CD4-positive, alpha-beta T cell treated with Interleukin-15 for 4 hours (primary cell): ENCODE measurements at regions not wholly inside any gene's neighbourhood (a gene's known extent, or its start where the extent isn't known, plus 50 kb on each side); places are given as distances from the start of the nearest gene placed in this dataset.
A peak's percentile ranks its signal among the peaks of the same experiment; 100 is the strongest.
"Not testable (repeated sequence)": the region's sequence is repeated elsewhere in the genome, so short reads cannot be mapped to it uniquely, and the experiment has no call there.

Source experiments
- DNase-seq: peaks from one replicate; pipeline ENCODE4 v3.0.0-alpha.2; 2020; ENCODE audit warnings: low spot score

GRCh38 chr22:25458631-25459030, 105.8 kb upstream of the GRK3 start:
- DNase-seq: not testable (repeated sequence)

- not testable (repeated sequence) for DNase-seq
Observed at GRCh38 chr22:25460682-25461081, 103.8 kb upstream of the GRK3 start.

- DNase-seq: no peak
Observed at GRCh38 chr22:25461301-25461700, 103.2 kb upstream of the GRK3 start.

- peak; percentile 69 for DNase-seq
Observed at GRCh38 chr22:25462474-25463346, 101.8 kb upstream of the GRK3 start.

DNA sequence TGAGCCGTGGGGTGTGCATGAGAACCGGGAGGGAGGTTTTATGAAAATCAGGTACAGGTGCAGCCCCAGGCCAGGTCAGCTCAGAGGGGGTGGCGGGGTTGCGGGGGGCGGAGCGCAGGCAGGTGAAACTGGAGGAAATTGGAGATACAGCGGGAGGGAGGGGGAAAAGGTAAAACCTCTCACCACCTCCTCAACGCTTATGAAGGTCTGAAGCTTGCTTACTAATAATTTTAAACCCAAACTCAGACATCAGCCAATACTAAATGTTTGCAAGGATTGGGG, 101.2 kb upstream of the GRK3 start:
- DNase-seq: not testable (repeated sequence)

DNA sequence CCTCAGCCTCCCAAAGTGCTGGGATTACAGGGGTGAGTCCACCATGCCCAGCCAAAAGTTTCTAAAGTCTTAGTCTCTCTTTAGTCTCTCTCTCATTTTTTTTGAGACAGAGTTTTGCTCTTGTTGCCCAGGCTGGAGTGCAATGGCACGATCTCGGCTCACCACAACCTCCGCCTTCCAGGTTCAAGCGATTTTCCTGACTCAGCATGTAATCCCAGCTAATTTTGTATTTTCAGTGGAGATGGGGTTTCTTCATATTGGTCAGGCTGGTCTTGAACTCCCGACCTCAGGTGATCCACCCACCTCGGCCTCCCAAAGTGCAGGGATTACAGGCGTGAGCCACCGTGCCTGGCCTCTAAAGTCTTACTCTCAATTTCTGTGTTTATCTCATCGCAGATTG, 100.1 kb upstream of the GRK3 start:
- not testable (repeated sequence) for DNase-seq

DNA sequence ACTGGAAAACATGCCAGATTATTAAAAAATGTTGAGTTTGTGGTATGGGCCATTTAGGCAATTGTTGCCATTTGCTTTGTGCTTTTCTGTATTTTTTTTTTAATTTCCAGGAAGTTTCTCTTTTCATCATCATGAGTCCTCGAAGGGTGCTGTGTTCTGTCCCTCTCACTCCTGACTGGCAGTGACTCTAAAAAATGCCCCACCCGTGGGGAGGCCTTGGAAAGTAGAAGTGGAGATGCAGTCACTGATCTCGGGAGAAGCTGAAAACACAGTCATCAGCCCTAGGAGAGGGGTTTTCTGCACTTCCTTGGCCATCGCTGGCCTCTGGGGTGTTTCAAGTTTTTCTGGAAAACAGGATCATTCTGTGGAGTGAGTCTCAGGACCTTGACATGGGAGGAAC, 98.5 kb upstream of the GRK3 start:
- no peak for DNase-seq

DNA sequence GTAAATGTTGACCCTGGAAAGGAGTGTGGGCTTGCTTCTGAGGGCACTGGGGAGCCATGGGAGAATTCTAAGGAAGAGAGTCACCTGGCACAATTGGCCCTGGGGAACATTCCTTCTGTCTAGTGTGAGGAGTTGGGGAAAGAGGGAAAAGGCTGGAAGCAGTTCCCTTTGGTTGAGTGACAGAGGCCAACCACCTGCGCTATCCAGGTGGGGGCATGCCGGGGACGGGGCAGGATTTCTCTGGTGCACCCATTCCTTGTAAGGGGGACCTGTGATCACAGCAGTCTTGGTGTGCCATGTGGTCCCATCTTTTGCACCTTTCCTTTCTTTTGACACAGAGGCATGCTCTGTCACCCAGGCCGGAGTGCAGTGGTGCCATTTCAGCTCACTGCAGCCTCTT, 92.1 kb upstream of the GRK3 start:
- no peak for DNase-seq

GRCh38 chr22:25475257-25476022, 89.0 kb upstream of the GRK3 start:
- DNase-seq: no peak

- no peak for DNase-seq
Observed at GRCh38 chr22:25477358-25477757, 87.1 kb upstream of the GRK3 start.

DNA sequence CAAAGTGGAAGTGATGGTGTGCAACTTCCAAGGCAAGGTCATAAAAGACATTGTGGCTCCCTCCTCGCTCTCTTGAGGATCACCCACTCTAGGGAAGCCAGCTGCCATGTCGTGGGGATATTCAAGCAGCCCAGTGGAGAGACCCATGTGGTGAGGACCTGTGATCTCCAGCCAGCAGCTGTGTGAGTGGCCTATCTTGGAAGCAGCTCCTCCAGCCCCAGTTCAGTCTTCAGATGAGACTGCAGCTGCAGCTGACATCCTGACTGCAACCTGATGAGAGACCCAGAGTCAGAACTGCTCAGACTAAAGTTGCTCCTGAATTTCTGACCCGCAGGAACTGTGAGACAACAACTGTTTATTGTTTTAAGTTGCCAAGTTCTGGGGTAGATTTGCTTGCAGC, 86.4 kb upstream of the GRK3 start:
- DNase-seq: no peak

- DNase-seq: no peak
Observed at GRCh38 chr22:25478528-25478927, 85.9 kb upstream of the GRK3 start.

DNA sequence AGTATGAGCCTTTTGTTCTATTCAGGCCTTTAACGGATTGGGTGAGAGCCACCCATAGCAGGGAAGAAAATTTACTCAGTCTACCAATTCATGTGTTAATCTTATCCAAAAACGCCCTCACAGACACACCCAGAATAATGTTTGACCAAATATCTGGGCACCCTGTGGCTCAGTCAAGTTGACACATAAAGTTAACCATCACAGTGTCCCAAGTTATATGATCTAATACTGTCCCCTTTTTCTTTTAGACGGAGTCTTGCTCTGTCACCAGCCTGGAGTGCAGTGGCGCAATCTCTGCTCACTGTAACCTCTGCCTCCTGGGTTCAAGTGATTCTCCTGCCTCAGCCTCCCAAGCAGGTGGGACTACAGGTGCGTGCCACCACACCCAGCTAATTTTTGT, 83.6 kb upstream of the GRK3 start:
- not testable (repeated sequence) for DNase-seq

DNA sequence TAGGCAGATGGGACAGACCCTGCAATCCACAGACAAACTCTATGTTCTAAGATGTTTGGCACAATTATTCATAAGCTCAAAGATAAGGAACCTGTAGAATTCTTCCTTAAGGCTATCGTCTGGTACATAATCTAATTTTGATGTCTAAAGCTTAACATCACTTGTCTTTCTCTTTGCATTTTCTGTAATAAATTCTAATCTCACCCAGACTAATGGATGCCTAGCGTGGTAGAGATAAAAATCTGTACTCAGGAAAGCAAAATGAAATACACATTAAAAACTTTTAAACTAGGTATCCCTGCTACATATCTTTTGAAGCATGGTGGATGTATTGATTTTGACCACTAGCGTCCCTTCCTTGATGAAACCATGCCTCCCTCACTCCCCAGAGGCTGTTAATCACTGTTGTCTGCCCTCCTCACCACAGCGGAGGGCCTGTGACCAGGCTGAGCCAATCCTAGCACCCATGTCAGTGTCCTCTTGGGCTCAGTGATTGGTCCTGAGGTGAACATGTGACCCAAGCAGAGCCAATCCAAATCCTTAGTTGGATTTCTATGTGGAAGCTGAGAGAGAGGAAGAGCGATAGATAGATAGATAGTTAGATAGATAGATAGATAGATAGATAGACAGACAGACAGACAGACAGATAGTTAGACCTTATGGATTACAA, 82.2 kb upstream of the GRK3 start:
- no peak for DNase-seq

DNA sequence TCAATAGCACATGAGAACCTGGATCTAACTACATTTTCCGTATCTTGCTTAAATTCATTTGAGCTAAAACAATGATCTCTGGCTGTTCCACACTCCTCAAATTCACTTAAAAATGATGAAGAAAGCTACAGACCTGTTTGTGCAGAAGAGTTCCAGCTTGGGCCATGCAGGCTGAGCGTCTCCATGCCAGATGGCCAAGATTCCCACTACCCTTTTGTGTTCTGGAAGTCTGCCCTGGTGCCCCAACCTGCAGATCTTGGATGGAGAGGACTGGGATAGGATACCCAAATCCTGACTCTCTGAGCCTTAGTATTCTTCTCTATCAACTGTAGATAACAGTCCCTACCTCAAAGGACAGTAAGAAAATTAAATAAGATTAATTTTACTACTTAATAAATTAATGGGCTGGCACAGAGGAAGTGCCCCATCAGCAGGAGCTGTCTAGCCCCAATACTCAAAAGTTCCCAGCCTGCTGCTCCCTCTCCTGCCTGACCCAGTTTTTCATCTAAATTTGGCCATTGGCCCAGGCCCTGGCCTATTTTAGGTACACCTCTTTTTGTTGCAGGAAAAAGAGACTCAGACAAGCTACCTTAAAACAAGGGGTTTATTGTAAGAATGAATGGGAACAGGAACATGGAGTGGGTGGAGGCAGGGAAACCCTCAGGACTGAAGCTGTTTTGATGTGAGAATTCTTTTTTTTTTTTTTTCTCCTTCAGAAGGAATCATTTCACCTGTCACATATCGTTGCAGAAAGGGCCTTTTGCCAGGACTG, 81.4 kb upstream of the GRK3 start:
- DNase-seq: no peak

- DNase-seq: no peak
Observed at GRCh38 chr22:25483931-25484330, 80.5 kb upstream of the GRK3 start.

DNA sequence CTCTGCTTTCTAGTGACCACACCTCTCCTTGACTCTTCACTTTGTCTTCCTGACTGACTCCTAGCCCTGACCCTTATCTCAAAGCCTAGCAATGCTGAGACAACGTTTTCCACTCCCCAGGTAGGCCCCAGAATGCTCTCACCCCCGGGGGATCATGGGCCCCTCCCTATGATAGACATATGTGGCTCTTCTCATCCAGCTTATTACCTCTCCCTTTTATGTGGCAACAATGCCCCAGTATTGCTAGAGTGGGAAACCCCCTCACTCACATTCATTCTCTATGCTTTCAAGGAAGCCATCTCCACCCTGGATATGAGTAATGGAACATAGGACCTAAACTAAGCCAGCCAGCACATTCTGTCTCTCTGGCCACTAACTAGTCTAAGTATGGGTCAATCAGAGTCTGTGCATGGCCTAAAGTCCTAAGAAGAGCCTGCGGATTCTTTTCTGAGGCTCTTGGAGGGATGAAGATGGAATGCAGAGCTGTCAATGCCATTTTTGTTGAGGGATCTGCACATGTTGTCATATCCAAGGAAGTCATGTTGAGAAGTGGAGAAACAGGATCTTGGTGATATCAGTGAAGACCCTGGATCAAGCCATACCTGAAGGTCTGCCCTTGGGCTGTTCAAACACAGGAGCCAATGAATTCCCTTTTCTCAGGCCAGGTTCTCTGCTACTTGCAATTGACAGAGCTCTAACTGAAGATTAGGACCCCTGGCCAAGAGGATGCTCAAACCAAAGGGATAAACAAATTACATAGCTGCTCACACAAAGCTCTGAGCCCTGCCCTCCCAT, 79.8 kb upstream of the GRK3 start:
- no peak for DNase-seq

GRCh38 chr22:25485626-25486545, 78.6 kb upstream of the GRK3 start:
- DNase-seq: no peak

DNA sequence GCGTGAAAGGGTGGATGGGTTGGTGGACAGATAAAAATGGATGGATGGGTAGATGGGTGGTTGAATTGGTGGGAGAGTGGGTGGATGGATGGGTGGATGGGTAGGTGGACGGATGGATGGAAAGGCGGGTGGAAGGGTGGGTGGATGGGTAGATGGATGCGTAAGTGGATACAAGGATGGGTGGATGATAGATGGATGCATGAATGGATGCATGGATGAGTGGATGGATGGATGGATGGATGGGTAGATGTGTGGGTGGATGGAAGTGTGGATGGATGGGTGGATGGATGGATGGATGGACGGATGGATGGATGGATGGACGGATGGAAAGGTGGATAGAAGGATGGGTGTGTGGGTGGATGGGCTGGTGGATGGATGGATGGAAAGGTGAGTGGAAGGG, 77.0 kb upstream of the GRK3 start:
- DNase-seq: no peak
